Stimulated activated CD4-positive, alpha-beta T cell treated with anti-CD3 and anti-CD28 coated beads, Interleukin-4, amount 100 ng/mL, for 4 hours (primary cell): ENCODE measurements at regions not wholly inside any gene's neighbourhood (a gene's known extent, or its start where the extent isn't known, plus 50 kb on each side); places are given as distances from the start of the nearest gene placed in this dataset.
"Not testable (repeated sequence)": the region's sequence is repeated elsewhere in the genome, so short reads cannot be mapped to it uniquely, and the experiment has no call there.

Experiments
- DNase-seq, 2 experiments: peaks; one replicate each; pipeline ENCODE4 v3.0.0-alpha.2; 2020

- no peak for DNase-seq
Observed at GRCh38 chr5:74497706-74498105, 142.8 kb downstream of the ENC1 start.

- no peak for DNase-seq
Observed at GRCh38 chr5:74493411-74493810, 147.1 kb downstream of the ENC1 start.

GRCh38 chr5:74492230-74492629 lies 148.3 kb downstream of the ENC1 start:
- DNase-seq: no peak

- DNase-seq: no peak
Observed at GRCh38 chr5:74491586-74491985, 148.9 kb downstream of the ENC1 start.

- DNase-seq: no peak
Observed at GRCh38 chr5:74490814-74491213, 149.7 kb downstream of the ENC1 start.

- DNase-seq: no peak
Observed at GRCh38 chr5:74482990-74483389, 157.5 kb downstream of the ENC1 start.

GRCh38 chr5:74482523-74482922 lies 158.0 kb downstream of the ENC1 start:
- DNase-seq: no peak

GRCh38 chr5:74481357-74481756 lies 159.2 kb downstream of the ENC1 start:
- DNase-seq: not testable (repeated sequence)

GRCh38 chr5:74480201-74480600 lies 160.3 kb downstream of the ENC1 start:
- DNase-seq: no peak

- DNase-seq: no peak
Observed at GRCh38 chr5:74478328-74478727, 162.2 kb downstream of the ENC1 start.

GRCh38 chr5:74477761-74478160 lies 162.8 kb downstream of the ENC1 start:
- DNase-seq: no peak

GRCh38 chr5:74476819-74477453 lies 163.6 kb downstream of the ENC1 start:
- DNase-seq: no peak

GRCh38 chr5:74476046-74476818 lies 164.3 kb downstream of the ENC1 start:
- DNase-seq: no peak

GRCh38 chr5:74471875-74472274 lies 168.7 kb downstream of the ENC1 start:
- no peak for DNase-seq

- no peak for DNase-seq
Observed at GRCh38 chr5:74469234-74469994, 171.1 kb downstream of the ENC1 start.

GRCh38 chr5:74468421-74468820 lies 172.1 kb downstream of the ENC1 start:
- DNase-seq: no peak

GRCh38 chr5:74465724-74466123 lies 174.8 kb downstream of the ENC1 start:
- no peak for DNase-seq

GRCh38 chr5:74464512-74465209 lies 175.9 kb downstream of the ENC1 start:
- no peak for DNase-seq

- no peak for DNase-seq
Observed at GRCh38 chr5:74462356-74462755, 178.2 kb downstream of the ENC1 start.

- DNase-seq: no peak
Observed at GRCh38 chr5:74461251-74461650, 179.3 kb downstream of the ENC1 start.

- no peak for DNase-seq
Observed at GRCh38 chr5:74460694-74461093, 179.8 kb downstream of the ENC1 start.

GRCh38 chr5:74459984-74460383 lies 180.5 kb downstream of the ENC1 start:
- DNase-seq: no peak

- DNase-seq: no peak
Observed at GRCh38 chr5:74457876-74458275, 182.7 kb downstream of the ENC1 start.
